ENCODE measurements at regions not wholly inside any gene's neighbourhood (a gene's known extent, or its start where the extent isn't known, plus 50 kb on each side); places are given as distances from the start of the nearest gene placed in this dataset.

DNA sequence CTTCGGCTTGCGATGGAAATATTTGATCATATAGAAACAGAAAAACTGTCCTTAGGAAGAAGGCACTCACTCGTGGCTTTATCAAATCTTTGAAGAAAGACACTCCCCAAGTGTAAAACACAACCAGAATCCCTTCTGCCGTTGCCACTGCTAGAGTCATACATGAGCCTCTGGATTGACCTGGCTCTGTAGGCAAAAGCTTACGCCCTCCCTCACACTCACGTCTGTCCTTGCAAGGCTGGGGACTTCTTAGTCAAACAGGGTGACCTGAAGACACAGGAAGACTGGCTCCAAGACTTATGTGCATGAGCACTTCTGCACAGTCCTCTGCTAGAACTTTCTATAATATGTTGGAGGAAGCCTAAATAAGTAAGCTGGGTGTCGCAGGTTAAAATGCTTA, 135.4 kb upstream of the MDFIC start:
- H3K9me3 ChIP-seq (ENCODE audit: insufficient read depth, low read depth, low read length), result no peaks in the 10 kb centered on the region
- H3K27me3 ChIP-seq (ENCODE audit: insufficient read depth, low read length, poor library complexity, severe bottlenecking), result no peaks in the 10 kb centered on the region
- no peak overlapping the region for H3K4me3 ChIP-seq (ENCODE audit: low read length, poor library complexity, severe bottlenecking)
- no peak overlapping the region for H3K4me2 ChIP-seq (ENCODE audit: low read depth, low read length, poor library complexity, severe bottlenecking)
- no peaks in the 10 kb centered on the region for H3K4me1 ChIP-seq (ENCODE audit: insufficient read depth, low read length, poor library complexity, severe bottlenecking)
- no peaks in the 10 kb centered on the region for H3K79me2 ChIP-seq (ENCODE audit: insufficient read depth, low read length)
- TF ChIP-seq, protein P1, sequence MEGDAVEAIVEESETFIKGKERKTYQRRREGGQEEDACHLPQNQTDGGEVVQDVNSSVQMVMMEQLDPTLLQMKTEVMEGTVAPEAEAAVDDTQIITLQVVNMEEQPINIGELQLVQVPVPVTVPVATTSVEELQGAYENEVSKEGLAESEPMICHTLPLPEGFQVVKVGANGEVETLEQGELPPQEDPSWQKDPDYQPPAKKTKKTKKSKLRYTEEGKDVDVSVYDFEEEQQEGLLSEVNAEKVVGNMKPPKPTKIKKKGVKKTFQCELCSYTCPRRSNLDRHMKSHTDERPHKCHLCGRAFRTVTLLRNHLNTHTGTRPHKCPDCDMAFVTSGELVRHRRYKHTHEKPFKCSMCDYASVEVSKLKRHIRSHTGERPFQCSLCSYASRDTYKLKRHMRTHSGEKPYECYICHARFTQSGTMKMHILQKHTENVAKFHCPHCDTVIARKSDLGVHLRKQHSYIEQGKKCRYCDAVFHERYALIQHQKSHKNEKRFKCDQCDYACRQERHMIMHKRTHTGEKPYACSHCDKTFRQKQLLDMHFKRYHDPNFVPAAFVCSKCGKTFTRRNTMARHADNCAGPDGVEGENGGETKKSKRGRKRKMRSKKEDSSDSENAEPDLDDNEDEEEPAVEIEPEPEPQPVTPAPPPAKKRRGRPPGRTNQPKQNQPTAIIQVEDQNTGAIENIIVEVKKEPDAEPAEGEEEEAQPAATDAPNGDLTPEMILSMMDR (conservative IDR thresholded peaks at IDR 0.05; ENCODE audit: low read length), result no peak
- TF ChIP-seq EZH2phosphoT487 (IDR thresholded peaks at IDR 0.05; ENCODE audit: borderline replicate concordance), result no peak
- no peaks in the 10 kb centered on the region for H3F3A ChIP-seq (ENCODE audit: low read depth)
- no peak overlapping the region for H3K9ac ChIP-seq (ENCODE audit: low read depth, low read length, poor library complexity, severe bottlenecking)
- H3K9me2 ChIP-seq (replicated peaks; ENCODE audit: low read depth, low read length), result no peaks in the 10 kb centered on the region
- no peaks in the 10 kb centered on the region for H3K36me3 ChIP-seq (ENCODE audit: insufficient read depth, low read length)
- no peaks in the 10 kb centered on the region for H4K20me1 ChIP-seq (ENCODE audit: insufficient read depth, low read length, poor library complexity, severe bottlenecking)
- no peak overlapping the region for H2AFZ ChIP-seq (ENCODE audit: low read length)

DNA sequence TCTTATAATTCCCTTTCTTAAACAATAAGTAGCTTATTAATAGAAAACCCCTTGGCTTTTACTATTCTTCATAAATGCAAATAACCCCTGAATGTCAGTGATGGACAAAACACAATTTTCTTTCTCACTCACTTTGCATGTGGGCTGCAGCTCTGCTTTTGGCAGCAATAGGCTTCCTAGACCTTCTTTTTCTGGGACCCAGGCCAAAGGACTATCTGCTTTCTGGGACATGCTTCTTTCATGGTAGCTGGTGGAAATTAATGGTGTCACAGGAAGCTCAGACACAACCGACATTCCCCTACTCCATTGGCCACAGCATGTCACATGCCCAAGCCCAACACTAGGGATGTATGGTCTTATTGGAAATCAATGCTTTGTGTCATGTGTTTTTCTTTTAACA, 134.3 kb upstream of the MDFIC start:
- Histone ChIP-seq H3K36me3 (ENCODE audit: insufficient read depth, low read length) (no peaks in the 10 kb centered on the region), H2AFZ (ENCODE audit: low read length) (no peak overlapping the region), H3K9me2 (replicated peaks; ENCODE audit: low read depth, low read length) (no peaks in the 10 kb centered on the region), H3F3A (ENCODE audit: low read depth) (no peaks in the 10 kb centered on the region), H3K79me2 (ENCODE audit: insufficient read depth, low read length) (no peaks in the 10 kb centered on the region), H3K27me3 (ENCODE audit: insufficient read depth, low read length, poor library complexity, severe bottlenecking) (no peaks in the 10 kb centered on the region), H3K4me3 (ENCODE audit: low read length, poor library complexity, severe bottlenecking) (no peak overlapping the region), H3K9ac (ENCODE audit: low read depth, low read length, poor library complexity, severe bottlenecking) (no peak overlapping the region), H3K4me2 (ENCODE audit: low read depth, low read length, poor library complexity, severe bottlenecking) (no peak overlapping the region), H4K20me1 (ENCODE audit: insufficient read depth, low read length, poor library complexity, severe bottlenecking) (no peaks in the 10 kb centered on the region), H3K4me1 (ENCODE audit: insufficient read depth, low read length, poor library complexity, severe bottlenecking) (no peaks in the 10 kb centered on the region), H3K9me3 (ENCODE audit: insufficient read depth, low read depth, low read length) (no peaks in the 10 kb centered on the region)
- TF ChIP-seq EZH2phosphoT487 (IDR thresholded peaks at IDR 0.05; ENCODE audit: borderline replicate concordance), result no peak
- TF ChIP-seq, protein P1 (conservative IDR thresholded peaks at IDR 0.05; ENCODE audit: low read length), result no peak

DNA sequence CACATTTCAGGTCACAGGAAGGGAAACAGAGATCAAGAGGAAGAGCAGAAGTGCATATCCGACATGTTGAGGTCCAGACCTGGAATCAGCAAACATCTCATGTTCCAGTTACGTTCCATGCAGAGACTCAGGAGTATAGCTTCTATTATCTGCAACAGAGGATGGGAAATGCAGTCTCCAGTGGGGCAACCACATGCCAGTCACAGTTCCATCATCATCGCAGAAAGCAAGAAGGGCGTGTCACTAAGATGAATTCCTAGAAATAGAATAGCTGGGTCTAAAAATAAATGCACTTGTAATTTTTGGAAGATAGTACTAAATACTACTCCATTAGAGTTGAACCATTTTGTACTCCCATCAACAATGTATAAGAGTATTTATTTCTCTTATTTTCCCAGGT, 133.2 kb upstream of the MDFIC start:
- no peak overlapping the region for H3K9ac ChIP-seq (ENCODE audit: low read depth, low read length, poor library complexity, severe bottlenecking)
- no peak overlapping the region for H2AFZ ChIP-seq (ENCODE audit: low read length)
- H3K79me2 ChIP-seq (ENCODE audit: insufficient read depth, low read length), result no peaks in the 10 kb centered on the region
- H3K9me3 ChIP-seq (ENCODE audit: insufficient read depth, low read depth, low read length), result no peaks in the 10 kb centered on the region
- H4K20me1 ChIP-seq (ENCODE audit: insufficient read depth, low read length, poor library complexity, severe bottlenecking), result no peaks in the 10 kb centered on the region
- no peaks in the 10 kb centered on the region for H3K9me2 ChIP-seq (replicated peaks; ENCODE audit: low read depth, low read length)
- no peak overlapping the region for H3K4me2 ChIP-seq (ENCODE audit: low read depth, low read length, poor library complexity, severe bottlenecking)
- no peaks in the 10 kb centered on the region for H3K27me3 ChIP-seq (ENCODE audit: insufficient read depth, low read length, poor library complexity, severe bottlenecking)
- H3K4me3 ChIP-seq (ENCODE audit: low read length, poor library complexity, severe bottlenecking), result no peak overlapping the region
- no peaks in the 10 kb centered on the region for H3K36me3 ChIP-seq (ENCODE audit: insufficient read depth, low read length)
- TF ChIP-seq, protein P1 (conservative IDR thresholded peaks at IDR 0.05; ENCODE audit: low read length), result no peak
- TF ChIP-seq EZH2phosphoT487 (IDR thresholded peaks at IDR 0.05; ENCODE audit: borderline replicate concordance), result no peak
- no peaks in the 10 kb centered on the region for H3K4me1 ChIP-seq (ENCODE audit: insufficient read depth, low read length, poor library complexity, severe bottlenecking)
- H3F3A ChIP-seq (ENCODE audit: low read depth), result no peaks in the 10 kb centered on the region

Measured in Loucy (cell line).